Neutrophil (primary cell): ENCODE measurements at regions not wholly inside any gene's neighbourhood (a gene's known extent, or its start where the extent isn't known, plus 50 kb on each side); places are given as distances from the start of the nearest gene placed in this dataset.

ENCODE experiments used
- H3K27ac ChIP-seq: fragments of 200-600 bp; sonication (generic); 2 replicates; pipeline ENCODE4 v1.5.1; 2016; ENCODE audit warnings: mild to moderate bottlenecking, moderate library complexity
- H3K27me3 ChIP-seq: fragments of 200-600 bp; sonication (generic); 2 replicates; pipeline ENCODE4 v1.6.0; 2016; ENCODE audit warnings: mild to moderate bottlenecking
- H3K36me3 ChIP-seq: fragments of 200-600 bp; sonication (generic); 2 replicates; pipeline ENCODE4 v1.5.1; 2017
- H3K4me1 ChIP-seq, 2 experiments: fragments of 200-600 bp in 1 of 2; sonication (generic) in 1 of 2; 1 replicate in 1 of 2; 2 replicates in 1 of 2; pipeline versions ENCODE4 v1.5.1 to v1.6.1; 2013 to 2016; ENCODE audit warnings: low read depth in 1 of 2, low read length in 1 of 2, mild to moderate bottlenecking in 1 of 2, moderate library complexity in 1 of 2; ENCODE audit not compliant: control insufficient read depth in 1 of 2, insufficient read depth in 1 of 2
- H3K4me3 ChIP-seq, 2 experiments: fragments of 200-600 bp in 1 of 2; sonication (generic) in 1 of 2; 1 replicate in 1 of 2; 2 replicates in 1 of 2; pipeline ENCODE4 v1.5.1; 2013 to 2016; ENCODE audit warnings: low read depth in 1 of 2, low read length in 1 of 2, mild to moderate bottlenecking in 1 of 2, moderate library complexity in 1 of 2
- H3K9me3 ChIP-seq: fragments of 200-600 bp; sonication (generic); 2 replicates; pipeline ENCODE4 v1.5.1; 2016
- TF ChIP-seq, protein P1 (sequence below): fragments of 200-600 bp; sonication (generic); IDR thresholded peaks from 2 replicates; pipeline ENCODE4 v1.5.1; 2016; ENCODE audit warnings: antibody characterized with exemption

GRCh38 chr4:163758032-163758431 lies 263.5 kb downstream of the TMA16 start:
- Histone ChIP-seq H3K4me1 (no peaks in the 10 kb centered on the region), H3K27me3 (no peaks in the 10 kb centered on the region), H3K4me3 (no peak overlapping the region), H3K36me3 (no peaks in the 10 kb centered on the region), H3K27ac (no peak overlapping the region), H3K9me3 (no peaks in the 10 kb centered on the region)
- TF ChIP-seq, protein P1, sequence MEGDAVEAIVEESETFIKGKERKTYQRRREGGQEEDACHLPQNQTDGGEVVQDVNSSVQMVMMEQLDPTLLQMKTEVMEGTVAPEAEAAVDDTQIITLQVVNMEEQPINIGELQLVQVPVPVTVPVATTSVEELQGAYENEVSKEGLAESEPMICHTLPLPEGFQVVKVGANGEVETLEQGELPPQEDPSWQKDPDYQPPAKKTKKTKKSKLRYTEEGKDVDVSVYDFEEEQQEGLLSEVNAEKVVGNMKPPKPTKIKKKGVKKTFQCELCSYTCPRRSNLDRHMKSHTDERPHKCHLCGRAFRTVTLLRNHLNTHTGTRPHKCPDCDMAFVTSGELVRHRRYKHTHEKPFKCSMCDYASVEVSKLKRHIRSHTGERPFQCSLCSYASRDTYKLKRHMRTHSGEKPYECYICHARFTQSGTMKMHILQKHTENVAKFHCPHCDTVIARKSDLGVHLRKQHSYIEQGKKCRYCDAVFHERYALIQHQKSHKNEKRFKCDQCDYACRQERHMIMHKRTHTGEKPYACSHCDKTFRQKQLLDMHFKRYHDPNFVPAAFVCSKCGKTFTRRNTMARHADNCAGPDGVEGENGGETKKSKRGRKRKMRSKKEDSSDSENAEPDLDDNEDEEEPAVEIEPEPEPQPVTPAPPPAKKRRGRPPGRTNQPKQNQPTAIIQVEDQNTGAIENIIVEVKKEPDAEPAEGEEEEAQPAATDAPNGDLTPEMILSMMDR = no peak

DNA sequence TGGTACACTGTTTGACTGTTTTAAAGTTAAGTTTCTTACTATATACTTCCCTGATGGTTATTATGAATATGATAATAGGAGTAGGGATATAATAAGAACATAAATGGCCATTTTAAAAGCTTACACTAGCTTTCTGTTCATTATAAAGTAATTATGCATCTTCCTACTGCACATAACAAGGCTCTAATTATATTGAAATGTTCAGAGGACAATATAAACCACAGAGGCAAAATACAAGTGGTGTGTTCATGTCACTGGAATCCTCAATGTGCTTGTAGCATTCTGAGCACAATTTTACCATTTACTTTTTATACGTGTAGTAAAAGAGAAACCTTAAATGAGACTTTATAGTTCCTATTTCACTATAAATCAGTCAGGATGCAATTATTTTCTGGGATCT lies 268.3 kb downstream of the TMA16 start:
- Histone ChIP-seq H3K27me3 (no peaks in the 10 kb centered on the region), H3K4me1 (no peaks in the 10 kb centered on the region), H3K27ac (no peak overlapping the region), H3K9me3 (no peaks in the 10 kb centered on the region), H3K4me3 (no peak overlapping the region), H3K36me3 (no peaks in the 10 kb centered on the region)
- TF ChIP-seq, protein P1 = no peak

GRCh38 chr4:163764569-163764968 lies 270.1 kb downstream of the TMA16 start:
- TF ChIP-seq, protein P1 = no peak
- no peaks in the 10 kb centered on the region for H3K27me3 ChIP-seq
- H3K27ac ChIP-seq = no peak overlapping the region

DNA sequence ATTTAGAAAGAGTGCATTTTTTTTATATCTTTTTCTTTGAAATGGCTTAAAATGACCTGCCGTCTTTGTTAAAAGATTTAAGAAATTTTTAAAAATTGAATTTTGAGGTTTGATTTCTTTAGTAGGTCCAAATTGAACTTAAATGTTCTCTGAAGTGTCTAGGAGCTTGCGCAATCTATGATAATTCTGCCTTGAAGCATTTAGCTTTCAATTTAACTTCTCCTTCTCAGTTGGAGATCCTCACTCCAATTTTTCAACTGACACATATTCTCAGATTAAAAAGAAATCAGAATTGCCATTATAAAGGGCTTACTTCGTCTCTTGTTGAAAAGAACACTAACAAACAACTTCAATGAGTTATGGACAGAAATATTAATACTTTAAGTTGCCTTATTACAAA lies 273.5 kb downstream of the TMA16 start:
- no peaks in the 10 kb centered on the region for H3K9me3 ChIP-seq

More at GRCh38 chr4:163764569-163764968, 270.1 kb downstream of the TMA16 start:
- no peaks in the 10 kb centered on the region for H3K4me1 ChIP-seq
- H3K9me3 ChIP-seq = no peaks in the 10 kb centered on the region
- no peaks in the 10 kb centered on the region for H3K36me3 ChIP-seq
- H3K4me3 ChIP-seq = no peak overlapping the region

DNA sequence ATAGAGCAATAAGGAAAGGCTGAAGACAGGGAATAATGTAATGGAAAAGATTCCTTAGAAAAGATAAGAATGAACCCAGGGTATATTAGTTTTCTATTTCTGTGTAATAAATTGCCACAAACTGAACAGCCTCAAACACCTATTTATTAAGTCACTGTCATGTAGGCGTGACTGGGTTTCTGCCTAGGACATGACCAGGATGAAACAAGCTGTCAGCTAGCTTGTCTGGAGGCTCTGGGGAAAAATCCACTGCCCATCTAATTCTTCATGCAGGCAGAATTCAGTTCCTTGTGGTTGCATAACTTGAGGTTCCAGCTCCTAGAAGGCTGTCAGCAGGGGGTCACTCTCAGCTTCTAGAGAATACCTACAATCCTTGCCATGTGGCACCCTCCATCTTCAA lies 277.7 kb downstream of the TMA16 start:
- Histone ChIP-seq H3K27me3 (no peaks in the 10 kb centered on the region), H3K36me3 (no peaks in the 10 kb centered on the region), H3K9me3 (no peaks in the 10 kb centered on the region), H3K4me3 (no peak overlapping the region), H3K27ac (no peak overlapping the region), H3K4me1 (no peaks in the 10 kb centered on the region)
- TF ChIP-seq, protein P1 = no peak

More for the DNA sequence above, 273.5 kb downstream of the TMA16 start:
- Histone ChIP-seq H3K27ac (no peak overlapping the region), H3K27me3 (no peaks in the 10 kb centered on the region), H3K4me3 (no peak overlapping the region), H3K4me1 (no peaks in the 10 kb centered on the region), H3K36me3 (no peaks in the 10 kb centered on the region)
- TF ChIP-seq, protein P1 = no peak

GRCh38 chr4:163773940-163774339 lies 279.4 kb downstream of the TMA16 start:
- Histone ChIP-seq H3K4me1 (no peaks in the 10 kb centered on the region), H3K9me3 (no peaks in the 10 kb centered on the region), H3K36me3 (no peaks in the 10 kb centered on the region), H3K27ac (no peak overlapping the region), H3K27me3 (no peaks in the 10 kb centered on the region), H3K4me3 (no peak overlapping the region)
- TF ChIP-seq, protein P1 = no peak
